OCI-LY7 (cell line): ENCODE measurements at regions not wholly inside any gene's neighbourhood (a gene's known extent, or its start where the extent isn't known, plus 50 kb on each side); places are given as distances from the start of the nearest gene placed in this dataset.

Experiments
- BruUV-seq: library from RNA; stranded (reverse); fragments of 400-500 nt; replicated peaks from 2 replicates; lab custom pipeline; 2021; lab: Mats Ljungman, UMichigan
- CTCF ChIA-PET: fragments of 300-600 bp; sonication (Branson Sonifier 250); formaldehyde crosslinking; loops from one replicate; lab custom pipeline; 2022; ENCODE audit warnings: antibody characterized with exemption; ENCODE audit not compliant: unreplicated experiment; lab: Charles Lee
- POLR2A ChIA-PET: fragments of 300-600 bp; sonication (Branson Sonifier 250); formaldehyde crosslinking; loops from one replicate; lab custom pipeline; 2022; ENCODE audit warnings: antibody characterized with exemption; lab: Charles Lee
- DNase-seq: peaks from one replicate; pipeline ENCODE4 v3.0.0-alpha.2; 2015; ENCODE audit warnings: low spot score
- H2AFZ ChIP-seq: fragments of 200-600 bp; sonication (generic), shearing (Covaris generic); 2 replicates; pipeline ENCODE4 v1.6.1; 2014; ENCODE audit warnings: mild to moderate bottlenecking, antibody characterized with exemption, low read length, moderate library complexity
- H3K27ac ChIP-seq: fragments of 200-600 bp; sonication (generic); 2 replicates; pipeline ENCODE4 v1.5.1; 2014; ENCODE audit warnings: mixed run types, low read depth, mild to moderate bottlenecking, moderate library complexity, low read length, inconsistent platforms; ENCODE audit not compliant: poor library complexity, severe bottlenecking
- H3K36me3 ChIP-seq: fragments of 200-600 bp; sonication (generic); 2 replicates; pipeline ENCODE4 v1.6.1; 2014; ENCODE audit warnings: mild to moderate bottlenecking, antibody characterized with exemption, low read length, moderate library complexity, mixed read lengths; ENCODE audit not compliant: insufficient read depth
- H3K4me1 ChIP-seq: fragments of 200-600 bp; sonication (generic); 2 replicates; pipeline ENCODE4 v1.5.1; 2014; ENCODE audit warnings: mild to moderate bottlenecking, low read length; ENCODE audit not compliant: insufficient read depth, poor library complexity, severe bottlenecking
- H3K4me2 ChIP-seq: fragments of 200-600 bp; sonication (generic); 2 replicates; pipeline ENCODE4 v1.6.1; 2014; ENCODE audit warnings: mild to moderate bottlenecking, low read length
- H3K4me3 ChIP-seq: fragments of 200-600 bp; sonication (generic); 2 replicates; pipeline ENCODE4 v1.5.1; 2014; ENCODE audit warnings: mild to moderate bottlenecking, low read depth, low read length; ENCODE audit not compliant: poor library complexity, severe bottlenecking
- H3K79me2 ChIP-seq: fragments of 200-600 bp; sonication (generic); 2 replicates; pipeline ENCODE4 v1.6.1; 2016; ENCODE audit warnings: low read depth, mild to moderate bottlenecking, low read length, moderate library complexity, mixed read lengths; ENCODE audit not compliant: insufficient read depth
- H3K9me2 ChIP-seq: fragments of 200-600 bp; sonication (generic); 2 replicates; pipeline ENCODE4 v1.6.1; 2016; ENCODE audit warnings: mild to moderate bottlenecking, low read length, mixed read lengths; ENCODE audit not compliant: insufficient read depth
- H3K9me3 ChIP-seq: fragments of 200-600 bp; sonication (generic); 2 replicates; pipeline ENCODE4 v1.6.1; 2014; ENCODE audit warnings: mild to moderate bottlenecking, mixed run types, low read length, mixed read lengths
- H4K20me1 ChIP-seq: fragments of 200-600 bp; sonication (generic); 2 replicates; pipeline ENCODE4 v1.6.1; 2014; ENCODE audit warnings: mild to moderate bottlenecking, antibody characterized with exemption, low read length, moderate library complexity, mixed read lengths; ENCODE audit not compliant: insufficient read depth
- EZH2phosphoT487 ChIP-seq: fragments of 200-600 bp; sonication (generic); IDR thresholded peaks from 2 replicates; pipeline ENCODE4 v1.6.1; 2018; ENCODE audit warnings: low read depth, borderline replicate concordance, mild to moderate bottlenecking, mixed run types, antibody characterized with exemption, low read length, moderate library complexity, mixed read lengths
- intact Hi-C: fragments of 100-400 bp; cut with micrococcal nuclease; formaldehyde crosslinking; loops from one replicate; pipeline ENCODE4 v1.10.0; 2022; ENCODE audit not compliant: unreplicated experiment
- TF ChIP-seq, protein P1 (sequence below): fragments of 200-600 bp; sonication (generic); conservative IDR thresholded peaks from 2 replicates; pipeline ENCODE4 v1.5.1; 2014; ENCODE audit warnings: mild to moderate bottlenecking, antibody characterized with exemption, low read length, moderate library complexity, mixed read lengths

- Histone ChIP-seq H3K27ac (no peak overlapping the region), H4K20me1 (no peaks in the 10 kb centered on the region), H3K4me2 (no peak overlapping the region), H3K79me2 (no peaks in the 10 kb centered on the region), H3K9me2 (no peaks in the 10 kb centered on the region), H3K36me3 (no peaks in the 10 kb centered on the region), H3K9me3 (no peaks in the 10 kb centered on the region), H3K4me1 (no peaks in the 10 kb centered on the region), H2AFZ (no peak overlapping the region), H3K4me3 (no peak overlapping the region)
- CTCF ChIA-PET = no interaction called here
- intact Hi-C loops = no loop called here
- DNase-seq = no peak
- TF ChIP-seq, protein P1, sequence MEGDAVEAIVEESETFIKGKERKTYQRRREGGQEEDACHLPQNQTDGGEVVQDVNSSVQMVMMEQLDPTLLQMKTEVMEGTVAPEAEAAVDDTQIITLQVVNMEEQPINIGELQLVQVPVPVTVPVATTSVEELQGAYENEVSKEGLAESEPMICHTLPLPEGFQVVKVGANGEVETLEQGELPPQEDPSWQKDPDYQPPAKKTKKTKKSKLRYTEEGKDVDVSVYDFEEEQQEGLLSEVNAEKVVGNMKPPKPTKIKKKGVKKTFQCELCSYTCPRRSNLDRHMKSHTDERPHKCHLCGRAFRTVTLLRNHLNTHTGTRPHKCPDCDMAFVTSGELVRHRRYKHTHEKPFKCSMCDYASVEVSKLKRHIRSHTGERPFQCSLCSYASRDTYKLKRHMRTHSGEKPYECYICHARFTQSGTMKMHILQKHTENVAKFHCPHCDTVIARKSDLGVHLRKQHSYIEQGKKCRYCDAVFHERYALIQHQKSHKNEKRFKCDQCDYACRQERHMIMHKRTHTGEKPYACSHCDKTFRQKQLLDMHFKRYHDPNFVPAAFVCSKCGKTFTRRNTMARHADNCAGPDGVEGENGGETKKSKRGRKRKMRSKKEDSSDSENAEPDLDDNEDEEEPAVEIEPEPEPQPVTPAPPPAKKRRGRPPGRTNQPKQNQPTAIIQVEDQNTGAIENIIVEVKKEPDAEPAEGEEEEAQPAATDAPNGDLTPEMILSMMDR = no peak
- TF ChIP-seq EZH2phosphoT487 = no peak
- POLR2A ChIA-PET = no interaction called here
- BruUV-seq = no TSS peak
Measured at GRCh38 chr3:74420538-74421124, 193.8 kb downstream of the CNTN3 start.

DNA sequence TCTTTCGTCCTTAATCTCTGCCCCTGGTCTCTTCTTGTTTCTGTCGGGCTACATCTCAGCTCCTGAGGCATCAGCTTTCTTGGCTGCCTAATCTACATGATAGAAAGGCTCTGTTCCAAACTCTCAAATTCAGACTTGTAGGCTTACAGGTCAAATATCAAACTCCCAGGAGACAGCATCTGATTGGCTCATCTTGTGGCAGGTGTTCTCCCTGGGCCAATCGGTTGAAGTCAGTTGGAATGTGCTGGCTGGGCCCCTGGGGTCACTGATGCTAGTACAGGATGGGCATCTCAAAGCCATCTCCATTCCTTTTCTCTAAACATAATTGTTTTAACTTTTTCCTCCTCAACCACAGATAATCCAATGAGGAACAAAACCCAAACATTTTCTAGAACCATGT lies 198.7 kb downstream of the CNTN3 start:
- Histone ChIP-seq H3K27ac (no peak overlapping the region), H3K36me3 (no peaks in the 10 kb centered on the region), H3K9me3 (no peaks in the 10 kb centered on the region), H3K4me2 (no peak overlapping the region), H4K20me1 (no peaks in the 10 kb centered on the region), H3K4me1 (no peaks in the 10 kb centered on the region), H2AFZ (no peak overlapping the region), H3K9me2 (no peaks in the 10 kb centered on the region), H3K79me2 (no peaks in the 10 kb centered on the region), H3K4me3 (no peak overlapping the region)
- ChIA-PET CTCF (no interaction called here), POLR2A (interaction anchor here (1.1 kb wide), 1 partner anchor 28 kb away, joined by 6 read pairs; no protein-coding TSS in a partner anchor)
- DNase-seq = no peak
- no TSS peak for BruUV-seq
- TF ChIP-seq, protein P1 = no peak
- no peak for TF ChIP-seq EZH2phosphoT487
- intact Hi-C loops = no loop called here

GRCh38 chr3:74413547-74414241 lies 200.8 kb downstream of the CNTN3 start:
- intact Hi-C loops = no loop called here
- H3K79me2 ChIP-seq = no peaks in the 10 kb centered on the region
- H3K27ac ChIP-seq = no peak overlapping the region
- no peaks in the 10 kb centered on the region for H4K20me1 ChIP-seq
- no peak for DNase-seq
- H3K9me3 ChIP-seq = no peaks in the 10 kb centered on the region
- TF ChIP-seq EZH2phosphoT487 = no peak
- TF ChIP-seq, protein P1 = no peak
- no peak overlapping the region for H3K4me2 ChIP-seq
- no peaks in the 10 kb centered on the region for H3K4me1 ChIP-seq
- H2AFZ ChIP-seq = no peak overlapping the region
- ChIA-PET CTCF (no interaction called here), POLR2A (no interaction called here)
- H3K36me3 ChIP-seq = no peaks in the 10 kb centered on the region
- BruUV-seq = no TSS peak
- H3K9me2 ChIP-seq = no peaks in the 10 kb centered on the region
- H3K4me3 ChIP-seq = no peak overlapping the region
